Endothelial cell of umbilical vein (primary cell): ENCODE measurements at regions not wholly inside any gene's neighbourhood (a gene's known extent, or its start where the extent isn't known, plus 50 kb on each side); places are given as distances from the start of the nearest gene placed in this dataset.

Experiments
- BruUV-seq: library from RNA; stranded (reverse); fragments of 400-500 nt; replicated peaks from 2 replicates; lab custom pipeline; 2021; lab: Mats Ljungman, UMichigan
- CTCF ChIA-PET: fragments of 300-600, 350-600 bp; sonication (Branson Sonifier 250); formaldehyde crosslinking; loops from one replicate; lab custom pipeline; 2021; ENCODE audit warnings: antibody characterized with exemption, inconsistent platforms; lab: Charles Lee
- POLR2A ChIA-PET: fragments of 300-600, 350-600 bp; sonication (Branson Sonifier 250); formaldehyde crosslinking; loops from one replicate; lab custom pipeline; 2021; ENCODE audit warnings: antibody characterized with exemption, inconsistent platforms; lab: Charles Lee
- DNase-seq: peaks from one replicate; pipeline ENCODE4 v3.0.0-alpha.2; 2011; ENCODE audit warnings: low read depth, low spot score
- FAIRE-seq: peaks from 2 replicates; lab custom pipeline; 2011; peaks lifted over from hg19 to GRCh38; lab: Jason Lieb, UNC
- H2AFZ ChIP-seq: 2 replicates; pipeline ENCODE4 v1.6.0; 2012; ENCODE audit warnings: low read depth, low read length, control low read depth, inconsistent platforms
- H3K27ac ChIP-seq: 2 replicates; pipeline ENCODE4 v1.5.1; 2011; ENCODE audit warnings: low read depth, mild to moderate bottlenecking, control low read depth, low read length, moderate library complexity; ENCODE audit not compliant: insufficient read depth
- H3K27me3 ChIP-seq, 2 experiments: 2 replicates each; pipeline versions ENCODE4 v1.6.0 to v1.6.1; 2011; ENCODE audit warnings: low read length in 2 of 2, mixed read lengths in 1 of 2; ENCODE audit not compliant: control insufficient read depth in 2 of 2, insufficient read depth in 2 of 2
- H3K36me3 ChIP-seq, 2 experiments: 2 replicates in 1 of 2; 3 replicates in 1 of 2; pipeline ENCODE4 v1.5.1; 2011; ENCODE audit warnings: low read length in 2 of 2, mild to moderate bottlenecking in 1 of 2, moderate library complexity in 1 of 2; ENCODE audit not compliant: control insufficient read depth in 2 of 2, insufficient read depth in 2 of 2; ENCODE audit errors: extremely low read depth in 1 of 2
- H3K4me1 ChIP-seq: 3 replicates; pipeline ENCODE4 v1.5.1; 2011; ENCODE audit warnings: mild to moderate bottlenecking, low read length; ENCODE audit not compliant: control insufficient read depth, insufficient read depth; ENCODE audit errors: extremely low read depth
- H3K4me2 ChIP-seq: 2 replicates; pipeline ENCODE4 v1.6.1; 2011; ENCODE audit warnings: low read length, control low read depth, mixed read lengths; ENCODE audit not compliant: insufficient read depth
- H3K4me3 ChIP-seq, 3 experiments: fragments of 200-600 bp in 1 of 3; sonication (generic), shearing (Covaris generic) in 1 of 3; replicated peaks in 1 of 3; 2 replicates each; pipeline ENCODE4 v1.5.1; 2011 to 2016; ENCODE audit warnings: control low read depth in 3 of 3, low read length in 3 of 3, mild to moderate bottlenecking in 2 of 3, inconsistent platforms in 1 of 3, low read depth in 1 of 3, moderate library complexity in 1 of 3; ENCODE audit not compliant: insufficient read depth in 1 of 3
- H3K79me2 ChIP-seq: 2 replicates; pipeline ENCODE4 v1.6.0; 2012; ENCODE audit warnings: low read length, inconsistent platforms; ENCODE audit not compliant: control insufficient read depth, insufficient read depth
- H3K9ac ChIP-seq: replicated peaks from 2 replicates; pipeline ENCODE3; 2011; ENCODE audit warnings: low read length, control low read depth; ENCODE audit not compliant: insufficient read depth; ENCODE audit errors: extremely low read depth
- H3K9me1 ChIP-seq: replicated peaks from 3 replicates; pipeline ENCODE4 v1.6.0; 2011; ENCODE audit warnings: mild to moderate bottlenecking, low read length; ENCODE audit not compliant: control insufficient read depth, insufficient read depth; ENCODE audit errors: extremely low read depth
- H3K9me3 ChIP-seq: replicated peaks from 2 replicates; pipeline ENCODE4 v1.5.1; 2012; ENCODE audit warnings: low read length, inconsistent platforms; ENCODE audit not compliant: control insufficient read depth, insufficient read depth
- H4K20me1 ChIP-seq: replicated peaks from 2 replicates; pipeline ENCODE3; 2011; ENCODE audit warnings: mild to moderate bottlenecking, low read length; ENCODE audit not compliant: control insufficient read depth, insufficient read depth; ENCODE audit errors: extremely low read depth
- CTCF ChIP-seq, 2 donors: IDR thresholded peaks; 1 replicate in 1 of 2; 2 replicates in 1 of 2; pipeline ENCODE4 v1.5.1; 2011; ENCODE audit warnings: low read length in 2 of 2, mild to moderate bottlenecking in 2 of 2, moderate library complexity in 2 of 2, control low read depth in 1 of 2, inconsistent platforms in 1 of 2, low read depth in 1 of 2; ENCODE audit not compliant: insufficient read depth in 1 of 2; ENCODE audit errors: extremely low read depth in 1 of 2
- EZH2 ChIP-seq: IDR thresholded peaks from 2 replicates; pipeline ENCODE4 v1.6.1; 2012; ENCODE audit warnings: borderline replicate concordance, low read depth, mild to moderate bottlenecking, moderate library complexity, low read length, inconsistent platforms; ENCODE audit not compliant: severe bottlenecking
- FOS ChIP-seq: IDR thresholded peaks from 2 replicates; pipeline ENCODE4 v1.6.1; 2011; ENCODE audit warnings: mild to moderate bottlenecking, low read length, moderate library complexity, borderline replicate concordance; ENCODE audit not compliant: insufficient read depth
- GATA2 ChIP-seq: IDR thresholded peaks from 2 replicates; pipeline ENCODE4 v1.7.0; 2011; ENCODE audit warnings: low read depth, mild to moderate bottlenecking, moderate library complexity, mixed read lengths, low read length; ENCODE audit not compliant: insufficient read length, insufficient read depth
- JUN ChIP-seq: IDR thresholded peaks from 2 replicates; pipeline ENCODE4 v1.6.1; 2011; ENCODE audit warnings: borderline replicate concordance, low read depth; ENCODE audit not compliant: insufficient read length, insufficient read depth
- MAX ChIP-seq: IDR thresholded peaks from 2 replicates; pipeline ENCODE4 v1.6.1; 2011; ENCODE audit not compliant: insufficient read depth, insufficient read length
- MYC ChIP-seq: IDR thresholded peaks from one replicate; pipeline ENCODE4 v1.6.1; 2011; ENCODE audit warnings: mild to moderate bottlenecking, low read depth, low read length
- POLR2A ChIP-seq: IDR thresholded peaks from 2 replicates; pipeline ENCODE4 v1.6.1; 2012; ENCODE audit warnings: low read depth, mild to moderate bottlenecking, control low read depth, low read length
- POLR2AphosphoS5 ChIP-seq: IDR thresholded peaks from 2 replicates; pipeline ENCODE4 v1.6.1; 2012; ENCODE audit warnings: low read depth, mild to moderate bottlenecking, control low read depth, low read length, moderate library complexity; ENCODE audit not compliant: insufficient read depth
- dilution Hi-C: fragments of 300-500 bp; cut with MboI; formaldehyde crosslinking; loops from one replicate; pipeline ENCODE4 v1.15.0; 2019; ENCODE audit warnings: low sequenced_read_pairs; ENCODE audit not compliant: extremely low pct_ligation_motif_present
- intact Hi-C: fragments of 100-400 bp; cut with micrococcal nuclease; formaldehyde crosslinking; loops from one replicate; pipeline ENCODE4 v1.10.0; 2022

GRCh38 chr2:145710303-145710702 is 1190.4 kb upstream of the ZEB2 start:
- Histone ChIP-seq H3K4me3 (no peak overlapping the region), H4K20me1 (no peaks in the 10 kb centered on the region), H3K9me3 (no peaks in the 10 kb centered on the region), H2AFZ (no peak overlapping the region), H3K4me1 (no peaks in the 10 kb centered on the region), H3K4me2 (no peak overlapping the region), H3K36me3 (no peaks in the 10 kb centered on the region), H3K9me1 (no peaks in the 10 kb centered on the region), H3K9ac (no peak overlapping the region), H3K79me2 (no peaks in the 10 kb centered on the region), H3K27me3 (no peaks in the 10 kb centered on the region), H3K27ac (no peak overlapping the region)
- FAIRE-seq (no peak), DNase-seq (no peak)
- CTCF ChIA-PET: no interaction called here
- no TSS peak for BruUV-seq
- intact Hi-C loops: no loop called here
- POLR2A ChIA-PET: no interaction called here
- dilution Hi-C loops: no loop called here
- no peak for TF ChIP-seq MYC
- TF ChIP-seq JUN: no peak
- no peak for TF ChIP-seq POLR2AphosphoS5
- no peak for TF ChIP-seq FOS
- no peak for TF ChIP-seq GATA2
- TF ChIP-seq CTCF (IDR thresholded peaks at IDR 0.05; ENCODE audit: extremely low read depth in 1 of 2, insufficient read depth in 1 of 2, low read depth in 1 of 2, low read length in 2 of 2): no peak
- TF ChIP-seq EZH2: no peak
- TF ChIP-seq POLR2A: no peak
- no peak for TF ChIP-seq MAX
